NCI-H460 (cell line): ENCODE measurements at regions not wholly inside any gene's neighbourhood (a gene's known extent, or its start where the extent isn't known, plus 50 kb on each side); places are given as distances from the start of the nearest gene placed in this dataset.

Experiments used
- DNase-seq: peaks from one replicate; pipeline ENCODE4 v3.0.0-alpha.2; 2016; ENCODE audit warnings: low read depth; ENCODE audit errors: extremely low read depth

DNA sequence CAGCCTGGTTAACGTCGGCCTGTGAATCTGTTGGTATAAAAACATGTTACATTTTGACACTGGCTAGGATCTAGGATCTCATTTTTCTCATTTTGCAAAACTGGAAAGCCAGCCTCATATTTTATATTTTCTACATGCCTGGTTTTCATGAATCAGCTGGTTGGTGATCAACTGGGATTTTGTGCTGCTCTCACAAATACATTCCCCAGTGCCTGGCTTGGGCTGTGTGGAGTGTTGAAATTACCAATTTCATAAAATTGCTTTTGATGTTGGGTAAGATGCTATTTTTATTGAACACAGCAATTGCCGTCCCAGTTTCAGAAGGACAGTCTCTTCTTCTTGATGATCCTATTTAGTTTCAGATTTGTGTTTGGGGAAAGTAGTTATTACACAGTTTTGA, 604.3 kb downstream of the TAFA4 start:
- DNase-seq: no peak

DNA sequence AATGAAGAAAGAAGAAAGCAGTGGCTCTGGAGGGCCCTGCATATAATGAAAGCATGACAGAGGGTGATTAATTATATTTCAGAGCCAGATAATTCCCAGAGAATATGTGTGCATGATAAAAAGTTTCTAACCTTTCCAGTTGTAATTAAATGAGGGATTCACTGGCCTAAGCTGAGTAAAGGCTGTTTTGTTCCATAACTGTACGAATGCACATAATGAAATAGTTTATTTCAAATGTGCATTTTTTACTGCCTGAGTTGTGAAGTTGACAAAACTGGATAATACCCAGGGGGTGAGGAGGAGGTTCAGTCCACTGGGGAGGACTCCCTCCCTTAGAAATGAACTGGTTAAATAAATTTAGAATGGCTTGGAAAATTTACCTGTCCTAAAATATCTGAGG, 616.4 kb downstream of the TAFA4 start:
- DNase-seq: no peak

DNA sequence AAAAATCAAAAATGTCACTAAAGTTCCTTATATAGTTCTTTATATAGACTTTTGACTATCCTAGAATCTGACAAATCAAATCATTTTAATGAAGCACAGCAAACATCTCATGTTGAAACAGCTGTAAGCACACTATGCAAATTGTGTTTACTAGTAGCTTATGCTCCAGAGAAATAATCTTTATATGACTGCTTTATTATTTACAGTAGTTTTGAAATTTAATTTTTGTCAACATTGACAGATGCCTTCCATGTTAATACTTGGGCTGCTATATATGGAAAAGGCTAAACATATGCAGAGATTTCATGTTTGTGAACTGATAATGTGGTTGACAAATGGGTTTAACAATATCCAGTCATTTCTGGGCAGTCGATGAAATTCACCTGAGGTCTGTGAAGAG, 616.8 kb downstream of the TAFA4 start:
- no peak for DNase-seq

DNA sequence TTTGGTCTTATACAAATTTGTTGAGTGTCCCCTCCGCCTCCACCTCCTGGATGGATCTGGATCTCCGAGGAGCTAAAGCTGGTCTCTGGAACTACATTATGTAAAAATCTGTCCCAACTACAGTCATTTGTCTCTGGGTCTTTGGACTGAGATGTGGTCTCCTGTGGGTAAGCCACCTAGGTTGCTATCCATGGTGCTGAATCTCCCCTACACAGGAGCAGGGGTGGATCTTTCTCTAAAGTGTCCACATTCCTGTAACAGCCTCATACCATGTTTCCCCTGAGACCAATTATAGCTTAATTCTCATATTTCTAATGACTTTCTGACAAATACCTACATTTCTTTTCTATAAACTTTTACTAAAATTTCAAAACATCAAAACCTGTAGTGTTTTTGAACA, 625.8 kb downstream of the TAFA4 start:
- DNase-seq: peak; percentile 0

DNA sequence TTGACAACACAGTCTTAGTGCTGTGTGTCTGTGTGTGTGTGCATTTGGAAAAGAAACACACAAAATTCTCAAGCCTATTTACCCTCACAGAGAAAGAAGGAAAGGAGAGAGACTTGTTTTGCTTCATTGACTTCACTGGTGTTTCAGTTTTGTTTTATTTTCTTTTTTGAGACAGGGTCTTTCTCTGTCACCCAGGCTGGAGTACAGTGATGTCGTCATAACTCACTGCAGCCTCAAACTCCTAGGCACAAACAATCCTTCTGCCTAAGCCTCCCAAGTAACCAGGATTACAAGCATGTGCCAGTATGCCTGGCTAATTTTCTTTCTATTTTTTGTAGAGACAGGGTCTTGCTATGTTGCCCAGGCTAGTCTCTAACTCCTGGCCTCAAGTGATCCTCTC, 636.9 kb downstream of the TAFA4 start:
- DNase-seq: no peak

- DNase-seq: no peak
These were observed 635.9 kb upstream of the SUCLG2 start for GRCh38 chr3:68290333-68290732.

DNA sequence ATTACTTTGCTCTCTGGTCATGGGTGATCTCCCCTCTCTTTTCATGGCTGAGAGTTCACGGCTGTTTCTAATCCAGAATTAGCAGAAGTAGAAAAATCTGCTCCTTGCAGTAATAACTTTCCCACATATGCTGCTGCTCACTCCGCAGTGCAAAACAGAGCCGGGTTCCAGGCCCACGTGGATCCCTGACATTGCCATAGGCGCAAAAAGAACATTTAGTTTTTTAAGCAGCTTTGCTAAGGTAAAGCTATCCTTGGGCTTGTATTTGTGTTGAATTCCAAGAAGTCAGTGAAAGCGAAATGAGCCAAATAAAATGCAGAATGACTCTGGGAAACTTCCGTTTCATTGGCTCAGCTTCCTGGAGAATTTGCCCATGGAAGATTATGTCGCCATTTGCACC, 633.7 kb upstream of the SUCLG2 start:
- no peak for DNase-seq

DNA sequence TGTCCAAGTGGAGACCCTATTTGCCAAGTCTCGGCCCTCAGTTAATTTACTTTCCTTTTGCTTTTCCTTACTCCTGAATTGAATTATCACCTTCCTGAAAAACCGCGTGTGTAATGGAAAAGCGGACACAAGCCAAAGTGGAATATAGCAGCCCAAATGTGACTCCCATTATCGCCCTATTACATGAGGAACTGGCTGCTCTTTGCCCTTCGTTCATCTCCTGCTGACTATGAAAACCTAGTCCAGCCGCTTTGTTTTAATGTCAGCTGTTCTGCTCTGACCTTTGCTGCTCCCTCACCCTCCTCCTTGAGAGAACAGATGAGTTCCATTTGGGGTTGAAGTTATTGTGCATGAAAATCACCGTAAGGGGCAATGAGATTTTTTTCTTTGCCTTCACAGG, 632.7 kb upstream of the SUCLG2 start:
- no peak for DNase-seq

DNA sequence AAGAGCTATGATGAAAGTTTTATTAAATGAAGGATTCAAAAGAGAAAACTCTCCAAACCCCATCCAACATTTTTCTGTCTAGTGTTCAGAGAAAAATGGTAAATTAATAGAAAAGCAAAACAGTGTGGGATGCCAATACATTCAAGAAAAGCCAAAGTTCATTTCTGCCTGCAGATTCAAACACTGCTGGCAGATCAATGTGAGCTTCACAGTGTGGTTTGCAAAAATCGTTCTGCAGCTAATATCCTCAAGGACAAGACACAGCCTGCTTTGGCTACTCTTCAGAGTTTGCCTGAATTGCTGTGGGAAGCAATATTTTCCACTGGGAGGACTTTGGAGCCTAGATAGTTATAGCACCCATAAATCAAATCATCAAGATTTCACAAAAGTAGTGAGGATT, 619.9 kb upstream of the SUCLG2 start:
- DNase-seq: no peak

DNA sequence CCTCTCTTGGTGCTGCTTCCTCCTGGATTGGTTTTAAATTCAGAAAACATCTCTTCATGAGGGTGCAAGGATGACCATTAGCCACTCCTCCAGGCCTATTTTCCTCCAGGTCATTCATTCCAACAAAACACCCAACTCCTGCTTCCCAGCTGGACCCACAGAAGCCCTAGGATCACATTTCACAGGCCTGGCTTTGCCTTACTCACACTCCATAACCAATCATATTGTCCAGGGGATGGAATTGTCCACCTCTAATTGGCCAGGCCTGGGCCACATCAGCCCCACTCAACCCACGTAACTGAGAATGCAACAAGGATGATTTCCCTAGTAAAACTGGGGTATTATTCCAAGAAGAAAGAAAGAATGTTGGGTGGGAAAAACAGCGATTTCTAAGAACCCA, 616.7 kb upstream of the SUCLG2 start:
- no peak for DNase-seq

GRCh38 chr3:68256635-68257223, 602.3 kb upstream of the SUCLG2 start:
- DNase-seq: no peak

DNA sequence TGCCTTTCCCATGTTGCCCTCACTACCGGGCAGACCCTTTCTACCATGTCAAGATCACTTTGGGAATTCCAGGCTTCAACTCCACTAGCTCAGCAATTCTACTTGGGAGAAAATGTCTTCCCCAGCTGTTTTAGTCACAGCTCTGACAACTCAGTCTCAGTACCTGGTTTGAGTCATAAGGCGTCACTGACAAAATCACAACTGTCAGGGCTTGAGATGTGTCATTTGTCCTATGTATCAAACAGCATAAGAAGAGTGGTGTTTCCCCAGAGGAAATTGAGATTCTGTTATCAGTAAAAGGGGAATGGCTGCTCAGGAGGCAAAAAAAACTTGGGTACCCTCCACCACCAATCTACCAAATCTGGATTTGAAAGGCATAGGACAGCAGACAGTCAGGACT, 594.9 kb upstream of the SUCLG2 start:
- DNase-seq: no peak

DNA sequence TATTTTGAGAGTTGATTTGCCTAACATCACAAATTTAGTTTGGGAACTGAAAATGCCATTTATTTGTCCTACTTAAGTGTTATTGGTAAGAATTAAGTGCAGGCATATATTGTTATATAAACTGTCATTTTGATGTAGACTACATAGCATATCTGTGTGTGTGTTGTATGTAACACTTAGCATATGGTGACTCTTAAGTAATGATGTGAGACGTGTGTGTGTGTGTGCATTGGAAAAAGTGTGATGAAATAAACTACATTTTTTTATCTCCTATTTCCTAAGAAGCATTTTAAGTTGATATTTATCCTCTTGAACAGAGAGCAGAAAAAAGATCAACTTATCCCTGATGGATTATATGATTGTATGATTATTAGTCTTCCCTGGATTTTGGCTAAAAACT, 588.2 kb upstream of the SUCLG2 start:
- DNase-seq: no peak

GRCh38 chr3:68239542-68239941, 585.1 kb upstream of the SUCLG2 start:
- DNase-seq: no peak

- no peak for DNase-seq
These were observed 579.8 kb upstream of the SUCLG2 start for GRCh38 chr3:68234076-68234780.

GRCh38 chr3:68228856-68229255, 574.4 kb upstream of the SUCLG2 start:
- DNase-seq: no peak

DNA sequence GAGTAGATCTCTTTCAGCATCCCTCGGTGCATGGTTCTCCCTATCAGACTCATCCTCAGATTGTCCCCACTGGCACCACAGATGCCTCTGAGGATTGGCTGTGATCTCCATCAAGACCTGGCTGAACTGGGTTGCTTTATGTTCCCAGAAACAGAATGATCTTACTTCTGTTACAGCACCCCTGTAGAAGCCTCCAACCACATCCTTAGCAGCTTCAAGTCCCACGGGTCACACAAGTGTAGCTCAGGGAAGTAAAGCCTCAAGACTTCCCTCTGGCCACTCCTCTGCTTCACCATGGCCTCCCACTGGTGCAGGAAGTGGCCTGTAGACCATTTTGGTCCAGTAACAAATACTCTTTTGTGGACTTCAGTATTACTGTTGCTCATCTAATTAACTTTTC, 566.4 kb upstream of the SUCLG2 start:
- DNase-seq: no peak

GRCh38 chr3:68211637-68212036, 557.2 kb upstream of the SUCLG2 start:
- no peak for DNase-seq

GRCh38 chr3:68210635-68211034, 556.2 kb upstream of the SUCLG2 start:
- DNase-seq: no peak

DNA sequence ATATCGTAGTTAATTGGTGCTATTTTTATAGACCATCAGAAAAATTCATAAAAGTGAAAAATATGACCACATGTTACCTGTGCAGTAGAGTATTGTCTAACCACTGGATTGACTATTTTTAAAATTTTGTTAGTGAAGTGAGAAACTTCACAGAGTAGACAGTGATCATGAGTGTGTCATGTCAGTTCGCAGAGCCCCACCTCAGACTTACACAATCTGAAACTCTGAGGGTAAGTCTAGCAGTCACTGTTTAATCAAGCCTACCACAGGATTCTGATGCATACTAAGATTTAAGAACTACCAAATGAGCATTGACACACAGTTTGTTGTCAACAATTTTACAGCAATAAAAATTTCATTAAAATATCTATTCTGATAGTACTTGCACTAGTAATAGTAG, 552.9 kb upstream of the SUCLG2 start:
- no peak for DNase-seq

DNA sequence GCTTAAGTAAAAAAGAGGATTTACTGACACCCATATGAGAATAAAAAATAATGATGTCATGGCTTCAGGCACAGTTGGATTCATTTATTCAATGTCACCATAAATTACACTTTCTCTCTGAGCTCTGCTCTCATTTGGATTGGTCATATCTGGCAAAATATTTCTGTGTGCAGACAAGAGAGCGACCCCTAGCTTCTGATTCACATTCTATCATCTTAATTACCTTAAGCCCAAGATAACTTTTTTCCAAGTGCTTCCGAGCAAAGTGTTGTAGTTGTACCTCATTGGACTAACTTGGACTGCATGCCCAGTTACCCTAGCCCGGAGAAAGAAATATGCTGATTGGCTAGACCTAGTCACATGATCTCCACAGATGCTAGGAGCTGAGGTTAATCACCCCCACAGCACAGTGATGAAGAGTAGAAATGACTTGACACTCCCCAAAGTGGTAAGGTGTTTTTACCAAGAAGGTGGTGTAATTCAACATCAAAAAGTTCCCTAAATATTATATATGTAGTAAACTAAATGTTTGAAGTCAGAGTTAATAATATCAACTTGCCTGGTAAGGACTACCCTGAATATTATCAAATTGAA, 552.2 kb upstream of the SUCLG2 start:
- DNase-seq: no peak

GRCh38 chr3:68186733-68187132, 532.3 kb upstream of the SUCLG2 start:
- DNase-seq: no peak

GRCh38 chr3:68176600-68176999, 522.2 kb upstream of the SUCLG2 start:
- DNase-seq: no peak
